ENCODE measurements at regions not wholly inside any gene's neighbourhood (a gene's known extent, or its start where the extent isn't known, plus 50 kb on each side); places are given as distances from the start of the nearest gene placed in this dataset.

DNA sequence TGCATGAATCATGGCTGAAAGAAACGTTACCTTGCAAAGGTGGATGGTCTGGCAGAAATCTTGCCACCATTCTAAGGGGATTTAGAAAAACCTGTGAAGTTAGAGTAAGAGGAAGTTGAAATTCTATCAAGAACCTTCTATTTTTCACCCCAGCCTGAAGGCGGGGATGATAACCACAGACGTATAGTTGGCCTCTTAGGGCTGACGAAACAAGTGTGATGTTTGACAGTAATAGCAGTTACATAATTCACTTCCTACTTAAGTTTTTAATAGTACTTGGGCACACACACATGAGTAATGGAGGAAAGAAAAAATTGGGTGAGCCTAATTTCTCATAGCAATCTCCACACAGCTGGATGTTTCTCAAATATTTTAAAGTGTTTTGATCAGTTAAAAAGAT, 336.6 kb upstream of the SALL3 start:
- in situ Hi-C loops (cut with HindIII; ENCODE audit: low pct_unique_long_range_greater_than_20kb, low sequenced_read_pairs) = no loop called here
- DNase-seq (ENCODE audit: low read depth in 1 of 2, low spot score in 1 of 2) = no peak
- TF ChIP-seq JUND (IDR thresholded peaks at IDR 0.05; ENCODE audit: low read depth) = no peak

DNA sequence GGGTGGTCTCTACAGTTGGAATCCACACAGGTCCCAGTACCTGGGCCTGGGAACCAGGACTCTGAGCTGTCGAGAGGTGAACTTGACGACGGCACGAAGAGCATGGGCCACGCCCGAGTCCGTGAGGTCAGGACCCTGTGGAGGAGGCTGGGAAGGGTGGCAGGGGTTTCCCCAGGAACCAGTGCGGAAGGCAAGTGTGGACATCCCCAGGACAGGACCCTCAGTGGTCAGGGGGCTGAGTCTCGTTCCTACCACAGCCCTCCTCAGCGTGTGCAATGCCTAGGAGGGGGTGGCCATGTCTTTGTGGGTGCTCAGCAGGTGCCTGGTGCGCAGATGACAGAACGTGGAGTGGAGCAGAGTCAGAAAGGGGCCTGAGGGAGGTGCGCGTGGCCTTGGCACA, 335.6 kb upstream of the SALL3 start:
- no peak for TF ChIP-seq JUND (IDR thresholded peaks at IDR 0.05; ENCODE audit: low read depth)
- no peak for DNase-seq (ENCODE audit: low read depth in 1 of 2, low spot score in 1 of 2)
- in situ Hi-C loops (cut with HindIII; ENCODE audit: low pct_unique_long_range_greater_than_20kb, low sequenced_read_pairs) = no loop called here

DNA sequence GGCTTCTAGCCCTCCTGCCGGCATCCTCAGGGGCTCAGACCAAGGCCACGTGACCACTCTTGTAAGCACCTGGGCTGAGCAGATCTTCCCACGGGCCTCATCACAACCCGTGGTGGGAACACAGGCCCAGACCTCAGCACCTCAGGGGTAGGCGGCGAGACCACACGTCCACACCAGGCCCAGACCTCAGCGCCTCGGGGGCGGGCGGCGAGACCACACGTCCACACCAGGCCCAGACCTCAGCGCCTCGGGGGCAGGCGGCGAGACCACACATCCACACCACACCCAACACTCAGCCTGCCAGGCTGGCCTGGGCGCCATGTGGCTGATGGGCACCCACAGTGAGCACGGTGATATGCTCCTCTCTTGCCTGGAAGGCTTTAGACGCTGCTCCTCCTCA, 334.4 kb upstream of the SALL3 start:
- in situ Hi-C loops (cut with HindIII; ENCODE audit: low pct_unique_long_range_greater_than_20kb, low sequenced_read_pairs) = no loop called here
- no peak for TF ChIP-seq JUND (IDR thresholded peaks at IDR 0.05; ENCODE audit: low read depth)
- no peak for DNase-seq (ENCODE audit: low read depth in 1 of 2, low spot score in 1 of 2)

DNA sequence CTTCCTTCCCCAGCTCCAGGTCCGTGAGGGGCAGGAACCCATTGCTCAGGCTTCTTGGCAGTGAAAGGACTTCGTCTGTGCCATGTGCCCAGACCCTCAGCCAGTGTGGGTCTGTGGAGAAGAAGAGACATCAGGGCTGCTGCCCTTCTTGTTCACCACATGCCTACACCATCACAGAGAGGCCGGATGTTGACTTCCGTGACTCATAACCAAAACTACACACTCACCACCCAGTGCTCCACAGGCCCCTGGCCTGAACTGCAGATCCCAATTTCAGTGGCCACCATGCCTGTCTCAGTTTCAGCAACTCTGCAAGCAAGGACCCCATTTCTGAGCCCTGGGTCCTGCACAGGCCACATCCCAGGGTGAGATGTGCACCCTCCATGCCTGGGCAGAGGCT, 332.6 kb upstream of the SALL3 start:
- no peak for DNase-seq (ENCODE audit: low read depth in 1 of 2, low spot score in 1 of 2)
- TF ChIP-seq JUND (IDR thresholded peaks at IDR 0.05; ENCODE audit: low read depth) = no peak
- in situ Hi-C loops (cut with HindIII; ENCODE audit: low pct_unique_long_range_greater_than_20kb, low sequenced_read_pairs) = no loop called here

DNA sequence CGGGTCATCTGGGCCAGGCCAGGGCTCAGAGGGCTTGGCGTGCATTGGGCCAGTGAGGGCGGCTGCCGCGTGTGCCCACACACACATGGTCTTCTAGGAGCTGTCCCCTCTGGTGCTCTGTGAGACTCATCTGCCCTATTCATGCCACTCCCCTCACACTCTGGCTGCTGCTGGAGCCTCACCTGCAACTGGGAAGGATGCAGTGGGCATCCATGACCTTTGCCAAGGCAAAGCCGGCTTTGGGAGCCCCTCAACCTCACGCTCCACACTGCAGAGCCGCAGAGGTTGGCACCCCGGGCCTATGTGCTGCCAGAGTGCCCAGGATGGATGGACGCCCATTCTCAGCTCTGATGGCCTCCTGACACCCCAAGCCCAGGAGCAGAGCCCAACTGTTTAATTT, 330.2 kb upstream of the SALL3 start:
- in situ Hi-C loops (cut with HindIII; ENCODE audit: low pct_unique_long_range_greater_than_20kb, low sequenced_read_pairs) = no loop called here
- no peak for DNase-seq (ENCODE audit: low read depth in 1 of 2, low spot score in 1 of 2)
- TF ChIP-seq JUND (IDR thresholded peaks at IDR 0.05; ENCODE audit: low read depth) = no peak

DNA sequence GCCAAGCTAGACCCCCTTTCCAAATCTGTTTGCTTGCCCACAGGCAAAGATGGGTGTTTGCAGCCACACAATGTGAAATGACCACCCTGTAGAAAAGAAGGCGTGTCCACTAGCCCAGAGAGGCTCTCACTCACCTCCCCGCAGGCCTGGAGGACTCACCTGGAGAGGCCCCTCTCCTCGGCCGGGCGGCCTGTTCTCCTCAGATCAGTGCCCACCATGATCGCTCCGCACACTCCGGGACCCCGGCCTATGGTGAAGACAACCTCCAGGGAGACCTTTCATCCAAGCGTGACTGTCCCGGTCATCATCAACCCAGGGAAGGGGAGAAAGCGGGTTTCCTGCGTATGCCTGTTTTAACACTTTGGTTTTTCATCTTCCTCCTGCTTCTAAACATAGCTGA, 328.7 kb upstream of the SALL3 start:
- TF ChIP-seq JUND (IDR thresholded peaks at IDR 0.05; ENCODE audit: low read depth) = no peak
- DNase-seq (ENCODE audit: low read depth in 1 of 2, low spot score in 1 of 2) = no peak

DNA sequence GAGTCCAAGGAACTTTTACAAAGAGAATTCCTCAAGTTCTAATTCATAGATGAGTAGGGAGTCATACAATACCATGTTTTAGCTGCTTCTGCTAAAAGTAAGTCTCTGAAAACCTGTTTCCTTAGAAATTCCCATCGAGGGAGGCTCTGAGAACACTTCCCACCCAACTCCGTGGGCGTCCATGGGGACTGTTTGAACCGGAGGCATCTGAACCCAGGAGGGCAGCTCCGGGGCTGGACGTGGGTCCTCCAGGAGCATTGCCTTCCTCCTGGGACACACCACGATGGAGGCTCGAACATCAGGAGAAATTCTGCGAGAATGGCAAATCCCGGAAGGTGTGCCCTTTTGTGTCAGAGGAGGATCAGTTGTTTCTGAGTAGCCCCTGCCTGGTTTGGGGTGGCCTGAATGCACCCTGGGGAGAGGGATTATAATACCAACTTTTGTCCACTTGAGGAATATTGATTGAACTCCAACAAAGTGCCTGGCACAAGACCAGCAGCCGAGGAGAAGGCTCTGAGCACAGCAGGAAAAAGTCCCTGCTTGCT, 327.5 kb upstream of the SALL3 start:
- no peak for DNase-seq (ENCODE audit: low read depth in 1 of 2, low spot score in 1 of 2)
- no peak for TF ChIP-seq JUND (IDR thresholded peaks at IDR 0.05; ENCODE audit: low read depth)
- in situ Hi-C loops (cut with HindIII; ENCODE audit: low pct_unique_long_range_greater_than_20kb, low sequenced_read_pairs) = no loop called here

More for the DNA sequence above, 328.7 kb upstream of the SALL3 start:
- in situ Hi-C loops (cut with HindIII; ENCODE audit: low pct_unique_long_range_greater_than_20kb, low sequenced_read_pairs) = no loop called here

DNA sequence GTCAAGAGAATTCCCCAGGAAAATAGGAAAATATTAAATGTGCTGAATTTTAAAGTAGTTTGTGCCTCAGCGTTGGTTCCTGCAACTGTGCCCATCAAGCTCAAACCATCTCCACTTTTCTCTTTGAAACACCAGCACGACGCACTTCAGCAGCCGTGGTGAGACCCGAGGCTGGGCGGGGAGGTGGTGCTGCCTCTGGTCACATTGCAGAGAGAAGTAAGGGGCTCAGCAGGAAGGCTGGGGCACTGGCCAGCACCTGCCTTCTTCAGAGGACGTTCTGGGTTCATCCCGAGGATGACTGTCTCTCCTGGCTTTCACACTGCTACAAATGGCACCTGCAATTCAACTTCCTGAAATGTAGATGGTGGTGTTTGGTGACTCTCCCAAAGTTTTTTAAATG, 323.7 kb upstream of the SALL3 start:
- no peak for DNase-seq (ENCODE audit: low read depth in 1 of 2, low spot score in 1 of 2)
- no peak for TF ChIP-seq JUND (IDR thresholded peaks at IDR 0.05; ENCODE audit: low read depth)
- in situ Hi-C loops (cut with HindIII; ENCODE audit: low pct_unique_long_range_greater_than_20kb, low sequenced_read_pairs) = no loop called here

DNA sequence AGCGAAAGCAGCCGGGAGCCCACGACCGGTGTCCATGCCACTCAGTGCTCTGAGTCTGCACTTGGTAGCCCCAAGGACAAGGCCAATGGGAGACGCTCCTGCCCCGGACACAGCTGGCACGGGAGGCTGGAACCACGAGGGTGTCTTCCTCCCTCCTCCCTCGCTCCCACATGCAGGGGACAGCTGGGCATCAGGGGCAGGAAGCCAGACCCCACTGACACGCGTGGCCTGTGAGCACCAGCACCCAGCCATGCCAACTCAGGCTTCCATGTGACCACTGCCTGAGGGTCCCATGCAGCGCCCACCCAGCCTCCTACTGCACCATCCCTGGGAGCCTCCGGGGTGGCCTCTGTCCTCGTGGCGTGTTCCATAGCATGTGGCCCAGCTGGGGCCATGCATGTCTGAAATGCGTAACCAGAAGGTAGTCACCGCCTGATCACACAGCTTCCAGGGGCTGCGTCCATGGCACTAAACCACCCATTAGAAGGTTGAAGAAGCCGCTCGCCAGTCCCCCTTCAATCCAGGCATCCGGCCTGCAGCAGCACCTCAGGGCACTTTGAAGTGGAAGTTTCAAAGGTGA, 323.2 kb upstream of the SALL3 start:
- in situ Hi-C loops (cut with HindIII; ENCODE audit: low pct_unique_long_range_greater_than_20kb, low sequenced_read_pairs) = no loop called here
- no peak for TF ChIP-seq JUND (IDR thresholded peaks at IDR 0.05; ENCODE audit: low read depth)
- DNase-seq (ENCODE audit: low read depth in 1 of 2, low spot score in 1 of 2) = no peak

DNA sequence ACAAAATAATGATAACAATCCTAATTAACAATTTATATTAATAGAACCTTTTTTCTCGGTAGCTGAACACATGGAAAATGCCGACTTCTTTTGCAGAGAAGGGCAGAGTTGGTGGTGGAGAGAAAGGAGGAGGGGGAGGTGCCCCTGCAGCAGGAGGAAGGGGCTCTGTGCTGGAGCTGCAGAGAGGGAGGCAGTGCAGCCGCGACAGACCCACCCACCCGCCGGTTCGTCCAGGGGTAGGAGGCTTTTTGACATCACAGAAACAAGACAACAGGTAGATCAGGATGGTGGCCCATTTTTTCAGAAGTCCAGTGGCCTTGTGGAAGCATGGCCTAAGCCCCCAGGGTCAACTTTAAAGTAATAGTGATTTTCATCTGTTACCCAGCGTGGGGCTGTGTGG, 321.1 kb upstream of the SALL3 start:
- no peak for DNase-seq (ENCODE audit: low read depth in 1 of 2, low spot score in 1 of 2)
- TF ChIP-seq JUND (IDR thresholded peaks at IDR 0.05; ENCODE audit: low read depth) = no peak
- in situ Hi-C loops (cut with HindIII; ENCODE audit: low pct_unique_long_range_greater_than_20kb, low sequenced_read_pairs) = no loop called here

DNA sequence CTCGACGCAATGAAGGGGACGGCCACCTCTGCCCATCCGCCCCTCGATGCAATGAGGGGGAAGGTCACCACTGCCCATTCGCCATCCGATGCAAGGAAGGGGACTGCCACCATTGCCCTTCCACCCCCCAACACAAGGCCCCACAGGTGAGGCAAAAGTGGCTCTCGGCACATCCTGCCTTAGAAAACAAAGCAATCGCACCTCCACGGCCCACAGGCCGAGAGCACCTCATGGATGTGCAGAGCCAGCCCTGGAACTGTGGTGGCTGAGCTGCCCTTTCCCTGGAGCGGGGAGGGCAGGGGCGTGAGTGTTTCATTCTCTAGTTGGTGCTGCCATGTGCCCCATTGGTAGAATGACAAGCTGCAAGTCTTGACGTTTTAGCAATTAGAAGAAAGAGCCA, 320.6 kb upstream of the SALL3 start:
- no peak for DNase-seq (ENCODE audit: low read depth in 1 of 2, low spot score in 1 of 2)
- in situ Hi-C loops (cut with HindIII; ENCODE audit: low pct_unique_long_range_greater_than_20kb, low sequenced_read_pairs) = no loop called here
- TF ChIP-seq JUND (IDR thresholded peaks at IDR 0.05; ENCODE audit: low read depth) = no peak

DNA sequence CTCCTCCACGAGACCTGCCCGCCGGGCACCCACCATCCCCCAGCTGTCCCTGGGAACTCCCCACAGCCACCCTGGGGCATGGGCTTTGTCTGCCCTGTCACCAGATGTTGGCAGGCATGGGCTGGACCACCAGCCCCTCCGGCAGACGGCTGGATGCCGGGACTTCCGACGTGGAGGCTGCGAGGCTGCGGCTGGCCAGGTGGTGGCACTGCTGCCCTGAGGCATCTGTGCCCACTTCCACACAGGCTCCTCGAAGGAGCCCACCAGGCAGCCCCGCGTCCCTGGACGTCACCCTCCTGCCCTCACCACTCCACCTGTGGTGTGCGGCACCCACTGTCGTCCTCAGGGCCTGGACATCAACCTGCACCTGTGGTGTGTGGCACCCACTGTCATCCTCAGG, 319.9 kb upstream of the SALL3 start:
- in situ Hi-C loops (cut with HindIII; ENCODE audit: low pct_unique_long_range_greater_than_20kb, low sequenced_read_pairs) = no loop called here
- DNase-seq (ENCODE audit: low read depth in 1 of 2, low spot score in 1 of 2) = no peak
- no peak for TF ChIP-seq JUND (IDR thresholded peaks at IDR 0.05; ENCODE audit: low read depth)

DNA sequence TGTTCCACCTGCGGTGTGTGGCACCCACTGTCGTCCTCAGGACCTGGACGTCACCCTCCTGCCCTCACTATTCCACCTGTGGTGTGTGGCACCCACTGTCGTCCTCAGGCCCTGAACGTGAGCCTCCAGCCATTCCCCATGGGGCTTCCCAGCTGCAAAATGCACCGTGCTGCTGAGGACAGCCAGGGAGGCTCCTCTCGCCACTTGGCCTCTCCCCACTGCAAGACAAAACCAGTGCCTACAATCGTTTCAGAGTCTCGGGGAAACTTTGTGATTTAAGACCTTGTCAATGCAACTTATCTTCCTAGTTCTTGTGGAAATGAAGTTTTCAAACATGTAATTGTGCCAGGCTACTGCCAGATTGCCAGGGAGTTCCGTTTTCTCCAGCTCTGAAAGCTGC, 319.3 kb upstream of the SALL3 start:
- TF ChIP-seq JUND (IDR thresholded peaks at IDR 0.05; ENCODE audit: low read depth) = no peak
- DNase-seq (ENCODE audit: low read depth in 1 of 2, low spot score in 1 of 2) = no peak
- in situ Hi-C loops (cut with HindIII; ENCODE audit: low pct_unique_long_range_greater_than_20kb, low sequenced_read_pairs) = no loop called here

DNA sequence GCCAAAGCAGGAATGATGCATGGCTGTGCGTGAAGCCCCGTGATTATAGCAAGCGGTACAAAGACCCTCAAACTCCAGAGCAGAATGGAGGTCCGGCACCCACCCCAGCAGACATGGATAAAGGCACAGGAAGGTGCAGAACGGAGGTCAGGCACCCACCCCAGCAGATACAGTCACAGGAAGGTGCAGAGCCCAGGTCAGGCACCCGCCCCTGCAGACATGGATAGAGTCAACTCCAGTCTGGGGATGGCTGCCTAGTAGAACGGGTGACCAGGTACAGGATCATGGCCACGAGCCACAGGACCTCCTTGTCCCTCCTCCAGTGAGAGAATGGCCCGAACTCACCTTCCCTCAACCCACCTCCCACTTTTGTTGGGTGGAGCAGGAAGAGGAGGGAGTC, 318.3 kb upstream of the SALL3 start:
- in situ Hi-C loops (cut with HindIII; ENCODE audit: low pct_unique_long_range_greater_than_20kb, low sequenced_read_pairs) = no loop called here
- no peak for TF ChIP-seq JUND (IDR thresholded peaks at IDR 0.05; ENCODE audit: low read depth)
- no peak for DNase-seq (ENCODE audit: low read depth in 1 of 2, low spot score in 1 of 2)

Data from T47D (cell line).